ENCODE measurements at regions not wholly inside any gene's neighbourhood (a gene's known extent, or its start where the extent isn't known, plus 50 kb on each side); places are given as distances from the start of the nearest gene placed in this dataset.
A peak's percentile ranks its signal among the peaks of the same experiment; 100 is the strongest.

GRCh38 chr4:72919464-72919863 lies 150.1 kb downstream of the COX18 start:
- H3K4me2 ChIP-seq (ENCODE audit: low read depth, low read length), result no peak overlapping the region
- no peak for ATAC-seq (ENCODE audit: low read depth)
- H3K9me1 ChIP-seq (ENCODE audit: insufficient read depth, low read length), result no peaks in the 10 kb centered on the region
- BruUV-seq (replicated peaks), result no TSS peak
- POLR2A ChIA-PET (ENCODE audit: unreplicated experiment), result no interaction called here
- no peak overlapping the region for H3K27ac ChIP-seq (ENCODE audit: insufficient read depth, low read length)
- no peak overlapping the region for H2BK5ac ChIP-seq (ENCODE audit: low read depth, low read length, poor library complexity, severe bottlenecking)
- H2BK20ac ChIP-seq (ENCODE audit: low read depth, low read length), result no peak overlapping the region
- H3K27me3 ChIP-seq (ENCODE audit: control insufficient read depth, insufficient read depth, low read length), result no peaks in the 10 kb centered on the region
- H4K20me1 ChIP-seq (ENCODE audit: insufficient read depth, low read length), result no peaks in the 10 kb centered on the region
- no peak overlapping the region for H3K9ac ChIP-seq (ENCODE audit: low read depth, low read length)
- no peak overlapping the region for H3K23ac ChIP-seq (ENCODE audit: low read depth, low read length)
- H3K18ac ChIP-seq (ENCODE audit: low read depth, low read length), result no peak overlapping the region
- H3K4me3 ChIP-seq (ENCODE audit: insufficient read depth, low read depth, low read length), result no peak overlapping the region
- no peak overlapping the region for H4K8ac ChIP-seq (ENCODE audit: low read depth in 2 of 2, low read length in 2 of 2)
- intact Hi-C loops (cut with micrococcal nuclease) (no loop called here), dilution Hi-C loops (cut with HindIII; ENCODE audit: low sequenced_read_pairs, unreplicated experiment) (no loop called here), in situ Hi-C loops (cut with MboI; ENCODE audit: low sequenced_read_pairs) (no loop called here)
- CTCF ChIA-PET, result no interaction called here
- no peak overlapping the region for H3K56ac ChIP-seq (ENCODE audit: extremely low read depth, insufficient read depth, low read length)
- H2AFZ ChIP-seq (replicated peaks; ENCODE audit: low read length, poor library complexity), result no peak overlapping the region
- no peak overlapping the region for H3K14ac ChIP-seq (replicated peaks; ENCODE audit: low read depth, low read length)
- TF ChIP-seq RCOR1 (IDR thresholded peaks at IDR 0.05; ENCODE audit: insufficient replicate concordance, low read length) (no peak), NFE2L2 (IDR thresholded peaks at IDR 0.05; ENCODE audit: low read depth, low read length) (no peak), RFX5 (IDR thresholded peaks at IDR 0.05; ENCODE audit: low read depth, low read length) (no peak), CTCF (conservative IDR thresholded peaks at IDR 0.05; ENCODE audit: low read depth, low read length) (no peak), MAFK (IDR thresholded peaks at IDR 0.05; ENCODE audit: low read depth, low read length) (peak; percentile 52), ELK1 (IDR thresholded peaks at IDR 0.05; ENCODE audit: borderline replicate concordance, low read depth, low read length) (no peak)
- no peaks in the 10 kb centered on the region for H3K79me1 ChIP-seq (ENCODE audit: low read depth in 1 of 2, low read length in 2 of 2)
- 0% methylated on average over 1 of the region's 3 CpGs; no CpG with 5 or more reads in 1 of the 2 experiments for WGBS, 2 experiments (ENCODE audit: extremely low coverage in 2 of 2, insufficient read length in 1 of 2)
- no peak for DNase-seq
- H3K4me1 ChIP-seq (ENCODE audit: control insufficient read depth, insufficient read depth, low read length), result no peaks in the 10 kb centered on the region
- no peak overlapping the region for H4K91ac ChIP-seq (ENCODE audit: insufficient read depth, low read depth, low read length)
- H2AK5ac ChIP-seq (ENCODE audit: low read depth, low read length), result no peak overlapping the region
- no peak overlapping the region for H4K5ac ChIP-seq (ENCODE audit: low read depth, low read length)
- H2BK15ac ChIP-seq (ENCODE audit: low read depth, low read length), result no peak overlapping the region
- H3K4ac ChIP-seq (ENCODE audit: low read depth, low read length), result no peak overlapping the region
- H2BK120ac ChIP-seq (ENCODE audit: low read depth, low read length), result no peak overlapping the region
- no peak overlapping the region for H2AK9ac ChIP-seq (replicated peaks; ENCODE audit: low read depth, low read length, poor library complexity)
- H3K36me3 ChIP-seq (ENCODE audit: control insufficient read depth, insufficient read depth, low read length), result no peaks in the 10 kb centered on the region
- H3K9me3 ChIP-seq (ENCODE audit: control insufficient read depth, insufficient read depth, low read length), result no peaks in the 10 kb centered on the region

All from IMR-90 (cell line).